ENCODE measurements at regions not wholly inside any gene's neighbourhood (a gene's known extent, or its start where the extent isn't known, plus 50 kb on each side); places are given as distances from the start of the nearest gene placed in this dataset.

GRCh38 chr6:168981187-168981586 is 272.5 kb downstream of the THBS2 start:
- TF ChIP-seq SPI1 (IDR thresholded peaks at IDR 0.05; ENCODE audit: low read depth, low read length), result no peak
- no peak for TF ChIP-seq POLR2A (IDR thresholded peaks at IDR 0.05; ENCODE audit: low read depth, low read length)
- TF ChIP-seq TAF1 (IDR thresholded peaks at IDR 0.05; ENCODE audit: low read depth, low read length), result no peak
- TF ChIP-seq POLR2AphosphoS5 (IDR thresholded peaks at IDR 0.05; ENCODE audit: low read depth, low read length), result no peak
- TF ChIP-seq POU2F2 (IDR thresholded peaks at IDR 0.05; ENCODE audit: low read depth, low read length), result no peak
